ENCODE measurements at regions not wholly inside any gene's neighbourhood (a gene's known extent, or its start where the extent isn't known, plus 50 kb on each side); places are given as distances from the start of the nearest gene placed in this dataset.

- Histone ChIP-seq H3K9me3 (ENCODE audit: control insufficient read depth, insufficient read depth, low read depth, low read length) (no peaks in the 10 kb centered on the region), H3K36me3 (ENCODE audit: control insufficient read depth, insufficient read depth, low read length) (no peaks in the 10 kb centered on the region), H3K4me1 (ENCODE audit: control insufficient read depth, insufficient read depth, low read length) (no peaks in the 10 kb centered on the region), H3K27ac (ENCODE audit: low read length) (no peak overlapping the region), H3K4me3 (ENCODE audit: low read depth in 2 of 2, low read length in 2 of 2) (no peak overlapping the region), H3K27me3 (ENCODE audit: control insufficient read depth, insufficient read depth, low read length) (no peaks in the 10 kb centered on the region)
- BruUV-seq (replicated peaks): no TSS peak
- intact Hi-C loops (cut with micrococcal nuclease; ENCODE audit: unreplicated experiment): no loop called here
- in situ Hi-C loops (cut with HindIII; ENCODE audit: low pct_unique_long_range_greater_than_20kb, low sequenced_read_pairs): no loop called here
- ATAC-seq: no peak
- no peak for DNase-seq (ENCODE audit: low read depth, low spot score)
- CTCF ChIA-PET: no interaction called here
- TF ChIP-seq REST (IDR thresholded peaks at IDR 0.05; ENCODE audit: insufficient read depth in 1 of 2, low read depth in 2 of 2, low read length in 1 of 2) (no peak), TCF7L2 (IDR thresholded peaks at IDR 0.05; ENCODE audit: low read depth, low read length) (no peak), CTCF (IDR thresholded peaks at IDR 0.05) (no peak), SIN3A (IDR thresholded peaks at IDR 0.05; ENCODE audit: borderline replicate concordance, insufficient read depth, low read depth, low read length) (no peak), POLR2AphosphoS5 (IDR thresholded peaks at IDR 0.05; ENCODE audit: low read depth, low read length) (no peak)
- POLR2A ChIA-PET: no interaction called here
These were observed 1134.8 kb downstream of the BRD1 start for GRCh38 chr22:48692734-48693376.

- Histone ChIP-seq H3K27ac (ENCODE audit: low read length) (no peak overlapping the region), H3K4me1 (ENCODE audit: control insufficient read depth, insufficient read depth, low read length) (no peaks in the 10 kb centered on the region), H3K4me3 (ENCODE audit: low read depth in 2 of 2, low read length in 2 of 2) (no peak overlapping the region), H3K9me3 (ENCODE audit: control insufficient read depth, insufficient read depth, low read depth, low read length) (no peaks in the 10 kb centered on the region), H3K27me3 (ENCODE audit: control insufficient read depth, insufficient read depth, low read length) (no peaks in the 10 kb centered on the region), H3K36me3 (ENCODE audit: control insufficient read depth, insufficient read depth, low read length) (no peaks in the 10 kb centered on the region)
- intact Hi-C loops (cut with micrococcal nuclease; ENCODE audit: unreplicated experiment): no loop called here
- BruUV-seq (replicated peaks): no TSS peak
- ATAC-seq (no peak), DNase-seq (ENCODE audit: low read depth, low spot score) (no peak)
- CTCF ChIA-PET: no interaction called here
- TF ChIP-seq REST (IDR thresholded peaks at IDR 0.05; ENCODE audit: insufficient read depth in 1 of 2, low read depth in 2 of 2, low read length in 1 of 2) (no peak), CTCF (IDR thresholded peaks at IDR 0.05) (no peak), SIN3A (IDR thresholded peaks at IDR 0.05; ENCODE audit: borderline replicate concordance, insufficient read depth, low read depth, low read length) (no peak), POLR2AphosphoS5 (IDR thresholded peaks at IDR 0.05; ENCODE audit: low read depth, low read length) (no peak), TCF7L2 (IDR thresholded peaks at IDR 0.05; ENCODE audit: low read depth, low read length) (no peak)
- in situ Hi-C loops (cut with HindIII; ENCODE audit: low pct_unique_long_range_greater_than_20kb, low sequenced_read_pairs): no loop called here
- POLR2A ChIA-PET: no interaction called here
These were observed 1136.2 kb downstream of the BRD1 start for GRCh38 chr22:48691431-48691851.

All from Panc1 (cell line).